ENCODE measurements at regions not wholly inside any gene's neighbourhood (a gene's known extent, or its start where the extent isn't known, plus 50 kb on each side); places are given as distances from the start of the nearest gene placed in this dataset.

DNA sequence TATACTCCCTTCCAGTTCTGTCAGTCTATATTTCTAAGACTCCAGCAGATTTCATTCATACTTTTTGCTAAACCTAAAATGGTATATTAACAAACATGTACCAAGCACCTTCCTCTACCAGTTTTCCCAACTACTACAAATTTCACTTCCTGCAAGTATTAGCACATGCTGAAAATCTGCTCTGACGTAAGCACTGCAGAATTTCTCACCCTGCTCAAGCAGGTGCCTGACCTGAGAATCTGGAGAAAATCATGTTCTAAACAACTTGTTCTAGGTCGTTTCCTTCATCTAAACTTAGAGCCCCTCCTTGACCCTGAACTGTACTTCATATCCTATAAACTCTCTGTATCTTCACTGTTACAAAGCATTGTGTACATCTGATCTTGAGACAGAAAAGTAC is 380.7 kb upstream of the NOCT start:
- TF ChIP-seq CTCF (IDR thresholded peaks at IDR 0.05) (no peak), POLR2A (IDR thresholded peaks at IDR 0.05) (no peak)
